GM12878 (cell line): ENCODE measurements at regions not wholly inside any gene's neighbourhood (a gene's known extent, or its start where the extent isn't known, plus 50 kb on each side); places are given as distances from the start of the nearest gene placed in this dataset.

Experiments
- ATF7 ChIP-seq: fragments of 450-650 bp; IDR thresholded peaks from 2 replicates; pipeline ENCODE4 v1.6.1; 2016; ENCODE audit warnings: low read depth, mild to moderate bottlenecking
- EED ChIP-seq: sonication (generic); IDR thresholded peaks from 2 replicates; pipeline ENCODE4 v1.6.1; 2016; ENCODE audit warnings: antibody characterized with exemption, low read depth
- EP300 ChIP-seq, 2 experiments: fragments of 150-350 bp in 1 of 2; IDR thresholded peaks; 2 replicates each; pipeline ENCODE4 v1.6.1; 2011 to 2012; ENCODE audit warnings: low read depth in 2 of 2, low read length in 2 of 2, borderline replicate concordance in 1 of 2, improper control_type of control experiment in 1 of 2, inconsistent platforms in 1 of 2; ENCODE audit not compliant: control insufficient read depth in 1 of 2
- HDAC6 ChIP-seq: fragments of 200-600 bp; sonication (generic); IDR thresholded peaks from one replicate; pipeline ENCODE4 v1.8.0; 2017; ENCODE audit warnings: antibody characterized with exemption; ENCODE audit not compliant: unreplicated experiment
- POLR2AphosphoS5 ChIP-seq: IDR thresholded peaks from 2 replicates; pipeline ENCODE4 v1.6.1; 2011; ENCODE audit warnings: mild to moderate bottlenecking, low read length, inconsistent platforms
- ZNF217 ChIP-seq: fragments of 450-650 bp; IDR thresholded peaks from 2 replicates; pipeline ENCODE4 v1.6.1; 2017; ENCODE audit warnings: antibody characterized with exemption, mild to moderate bottlenecking
- TF ChIP-seq, protein P1 (sequence below), 3 experiments: IDR thresholded peaks in 2 of 3; conservative IDR thresholded peaks in 1 of 3; 2 replicates each; pipeline ENCODE4 v1.5.1; 2011; ENCODE audit warnings: low read depth in 3 of 3, low read length in 3 of 3, mild to moderate bottlenecking in 3 of 3, control low read depth in 2 of 3, moderate library complexity in 2 of 3, inconsistent platforms in 1 of 3, mixed read lengths in 1 of 3; ENCODE audit not compliant: control insufficient read depth in 2 of 3, insufficient read depth in 1 of 3; ENCODE audit errors: extremely low read depth in 1 of 3

DNA sequence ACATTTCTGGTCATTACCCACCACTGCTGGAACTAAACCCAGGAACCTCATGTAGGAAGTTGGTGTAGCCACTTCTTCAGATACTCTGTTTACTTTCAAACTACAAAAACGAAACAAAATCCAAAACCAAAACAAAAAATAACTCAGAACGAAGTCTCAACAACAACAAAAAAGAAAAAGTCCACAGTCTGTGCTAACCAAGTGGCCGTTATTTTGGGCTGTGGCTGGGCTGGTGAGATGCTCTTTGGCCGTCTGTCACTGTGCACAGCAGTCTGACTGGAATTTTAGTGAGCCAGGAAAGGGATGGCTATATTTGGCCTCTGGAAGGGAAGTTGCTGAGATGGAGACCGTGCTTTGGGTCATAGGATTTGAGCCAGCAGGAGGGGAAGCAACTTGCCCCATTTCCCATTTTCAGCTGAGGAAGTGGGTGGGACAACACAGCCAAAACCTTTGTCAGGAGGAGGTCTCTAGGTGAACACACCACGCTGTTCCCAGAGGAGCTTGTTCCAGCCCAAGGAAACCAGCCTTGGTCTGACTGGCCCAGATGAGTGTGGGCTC lies 334.1 kb downstream of the ZSWIM6 start:
- no peak for TF ChIP-seq POLR2AphosphoS5
- TF ChIP-seq EED: no peak
- no peak for TF ChIP-seq EP300 (IDR thresholded peaks at IDR 0.05; ENCODE audit: borderline replicate concordance in 1 of 2, control insufficient read depth in 1 of 2, low read depth in 2 of 2, low read length in 2 of 2)
- TF ChIP-seq HDAC6: no peak
- TF ChIP-seq ZNF217: no peak
- no peak for TF ChIP-seq ATF7
- TF ChIP-seq, protein P1, sequence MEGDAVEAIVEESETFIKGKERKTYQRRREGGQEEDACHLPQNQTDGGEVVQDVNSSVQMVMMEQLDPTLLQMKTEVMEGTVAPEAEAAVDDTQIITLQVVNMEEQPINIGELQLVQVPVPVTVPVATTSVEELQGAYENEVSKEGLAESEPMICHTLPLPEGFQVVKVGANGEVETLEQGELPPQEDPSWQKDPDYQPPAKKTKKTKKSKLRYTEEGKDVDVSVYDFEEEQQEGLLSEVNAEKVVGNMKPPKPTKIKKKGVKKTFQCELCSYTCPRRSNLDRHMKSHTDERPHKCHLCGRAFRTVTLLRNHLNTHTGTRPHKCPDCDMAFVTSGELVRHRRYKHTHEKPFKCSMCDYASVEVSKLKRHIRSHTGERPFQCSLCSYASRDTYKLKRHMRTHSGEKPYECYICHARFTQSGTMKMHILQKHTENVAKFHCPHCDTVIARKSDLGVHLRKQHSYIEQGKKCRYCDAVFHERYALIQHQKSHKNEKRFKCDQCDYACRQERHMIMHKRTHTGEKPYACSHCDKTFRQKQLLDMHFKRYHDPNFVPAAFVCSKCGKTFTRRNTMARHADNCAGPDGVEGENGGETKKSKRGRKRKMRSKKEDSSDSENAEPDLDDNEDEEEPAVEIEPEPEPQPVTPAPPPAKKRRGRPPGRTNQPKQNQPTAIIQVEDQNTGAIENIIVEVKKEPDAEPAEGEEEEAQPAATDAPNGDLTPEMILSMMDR (IDR thresholded peaks at IDR 0.05 in 2 of 3, conservative IDR thresholded peaks at IDR 0.05 in 1 of 3; ENCODE audit: control insufficient read depth in 2 of 3, extremely low read depth in 1 of 3, insufficient read depth in 1 of 3, low read depth in 3 of 3, low read length in 3 of 3): no peak
